Neural crest cell (in vitro differentiated cells): ENCODE measurements at regions not wholly inside any gene's neighbourhood (a gene's known extent, or its start where the extent isn't known, plus 50 kb on each side); places are given as distances from the start of the nearest gene placed in this dataset.

Source experiments
- DNase-seq: peaks from one replicate; pipeline ENCODE4 v3.0.0; 2021; ENCODE audit warnings: low read depth, mixed read lengths, low spot score
- H3K27ac Mint-ChIP-seq: one replicate; pipeline ENCODE4 v1.8.0; 2021; ENCODE audit warnings: mild to moderate bottlenecking, mixed read lengths; ENCODE audit not compliant: unreplicated experiment
- H3K27me3 Mint-ChIP-seq: 2 replicates; pipeline ENCODE4 v1.8.0; 2021; ENCODE audit warnings: low read depth, mild to moderate bottlenecking, mixed read lengths
- H3K36me3 Mint-ChIP-seq: 2 replicates; pipeline ENCODE4 v1.8.0; 2021; ENCODE audit warnings: low read depth, mild to moderate bottlenecking, mixed read lengths
- H3K4me1 Mint-ChIP-seq: 2 replicates; pipeline ENCODE4 v1.8.0; 2021; ENCODE audit warnings: mixed read lengths
- H3K4me3 Mint-ChIP-seq: one replicate; pipeline ENCODE4 v1.8.0; 2021; ENCODE audit warnings: mild to moderate bottlenecking, mixed read lengths
- H3K9me3 Mint-ChIP-seq: 2 replicates; pipeline ENCODE4 v1.8.0; 2021; ENCODE audit warnings: mixed read lengths
- TF ChIP-seq, protein P1 (sequence below): fragments of 200-600 bp; sonication (generic); conservative IDR thresholded peaks from 2 replicates; pipeline ENCODE4 v1.5.0; 2021; ENCODE audit warnings: antibody characterized with exemption, mild to moderate bottlenecking

DNA sequence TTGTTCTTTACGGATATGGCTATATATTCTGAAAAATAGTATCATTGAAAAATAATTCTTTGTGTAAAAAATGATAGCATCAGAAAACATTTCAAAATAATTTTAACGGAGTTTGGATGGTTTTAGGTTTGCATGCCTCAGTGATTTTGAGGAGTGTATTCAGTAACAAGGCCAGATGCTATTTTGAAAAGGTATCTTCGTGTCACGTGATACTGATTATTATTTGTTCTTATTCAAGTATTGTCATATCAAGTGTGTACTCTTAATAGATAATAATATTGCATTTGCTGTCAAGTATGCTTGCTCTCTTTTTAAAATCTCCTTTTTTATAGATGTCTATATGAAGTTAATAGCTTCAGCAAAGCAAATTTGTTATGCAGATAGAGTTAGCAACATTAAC lies 313.1 kb upstream of the PTPRD start:
- no peaks in the 10 kb centered on the region for H3K36me3 Mint-ChIP-seq
- TF ChIP-seq, protein P1, sequence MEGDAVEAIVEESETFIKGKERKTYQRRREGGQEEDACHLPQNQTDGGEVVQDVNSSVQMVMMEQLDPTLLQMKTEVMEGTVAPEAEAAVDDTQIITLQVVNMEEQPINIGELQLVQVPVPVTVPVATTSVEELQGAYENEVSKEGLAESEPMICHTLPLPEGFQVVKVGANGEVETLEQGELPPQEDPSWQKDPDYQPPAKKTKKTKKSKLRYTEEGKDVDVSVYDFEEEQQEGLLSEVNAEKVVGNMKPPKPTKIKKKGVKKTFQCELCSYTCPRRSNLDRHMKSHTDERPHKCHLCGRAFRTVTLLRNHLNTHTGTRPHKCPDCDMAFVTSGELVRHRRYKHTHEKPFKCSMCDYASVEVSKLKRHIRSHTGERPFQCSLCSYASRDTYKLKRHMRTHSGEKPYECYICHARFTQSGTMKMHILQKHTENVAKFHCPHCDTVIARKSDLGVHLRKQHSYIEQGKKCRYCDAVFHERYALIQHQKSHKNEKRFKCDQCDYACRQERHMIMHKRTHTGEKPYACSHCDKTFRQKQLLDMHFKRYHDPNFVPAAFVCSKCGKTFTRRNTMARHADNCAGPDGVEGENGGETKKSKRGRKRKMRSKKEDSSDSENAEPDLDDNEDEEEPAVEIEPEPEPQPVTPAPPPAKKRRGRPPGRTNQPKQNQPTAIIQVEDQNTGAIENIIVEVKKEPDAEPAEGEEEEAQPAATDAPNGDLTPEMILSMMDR = no peak
- no peak for DNase-seq
- H3K9me3 Mint-ChIP-seq = no peaks in the 10 kb centered on the region
- H3K27ac Mint-ChIP-seq = no peak overlapping the region
- H3K4me1 Mint-ChIP-seq = peaks cover 19% of the 10 kb centered on the region
- H3K4me3 Mint-ChIP-seq = no peak overlapping the region
- peaks cover 2% of the 10 kb centered on the region for H3K27me3 Mint-ChIP-seq

DNA sequence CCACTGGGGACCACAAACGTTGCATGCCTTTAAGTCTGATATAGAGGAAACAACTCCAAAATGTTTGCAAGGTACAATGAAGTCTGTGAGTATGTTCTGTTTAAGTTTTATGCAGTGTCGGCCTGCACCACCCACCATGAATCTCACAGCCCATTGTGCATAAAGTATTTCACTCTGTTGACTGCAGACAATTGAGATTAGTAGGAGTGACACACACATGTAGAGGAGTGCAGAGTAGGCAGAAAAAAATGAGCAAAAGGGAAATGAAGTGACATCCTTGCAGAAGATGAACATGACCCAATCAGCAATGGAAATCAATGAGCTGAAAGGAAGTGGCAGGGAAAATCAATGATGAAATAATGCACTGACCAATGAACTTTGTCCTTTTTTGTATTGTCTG lies 315.6 kb upstream of the PTPRD start:
- TF ChIP-seq, protein P1 = no peak
- Mint-ChIP-seq H3K27me3 (no peaks in the 10 kb centered on the region), H3K27ac (no peak overlapping the region), H3K4me1 (peaks cover 9% of the 10 kb centered on the region), H3K36me3 (no peaks in the 10 kb centered on the region), H3K4me3 (no peak overlapping the region), H3K9me3 (no peaks in the 10 kb centered on the region)
- no peak for DNase-seq

DNA sequence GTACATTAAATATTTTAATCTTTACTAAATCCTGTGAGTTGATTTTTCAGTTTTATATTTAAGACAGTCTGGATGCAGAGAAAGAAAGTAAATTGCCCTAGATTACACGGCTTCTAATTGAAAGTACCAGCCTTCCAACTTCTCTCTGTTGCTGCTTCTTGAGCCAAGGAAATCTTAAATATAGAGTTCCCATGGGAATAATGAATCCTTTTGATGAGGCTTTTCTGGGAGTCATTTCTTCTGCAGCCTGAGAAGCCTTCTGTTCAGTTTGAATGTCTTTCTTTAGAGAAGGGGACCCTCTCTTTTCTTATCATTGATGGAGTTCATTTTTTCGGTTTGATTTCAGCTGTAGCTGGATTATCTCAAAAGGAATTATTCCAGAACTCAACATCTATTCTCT lies 317.3 kb upstream of the PTPRD start:
- DNase-seq = no peak
- Mint-ChIP-seq H3K4me1 (peaks cover 9% of the 10 kb centered on the region), H3K4me3 (no peak overlapping the region), H3K27me3 (no peaks in the 10 kb centered on the region), H3K9me3 (no peaks in the 10 kb centered on the region), H3K27ac (no peak overlapping the region), H3K36me3 (no peaks in the 10 kb centered on the region)
- TF ChIP-seq, protein P1 = no peak

DNA sequence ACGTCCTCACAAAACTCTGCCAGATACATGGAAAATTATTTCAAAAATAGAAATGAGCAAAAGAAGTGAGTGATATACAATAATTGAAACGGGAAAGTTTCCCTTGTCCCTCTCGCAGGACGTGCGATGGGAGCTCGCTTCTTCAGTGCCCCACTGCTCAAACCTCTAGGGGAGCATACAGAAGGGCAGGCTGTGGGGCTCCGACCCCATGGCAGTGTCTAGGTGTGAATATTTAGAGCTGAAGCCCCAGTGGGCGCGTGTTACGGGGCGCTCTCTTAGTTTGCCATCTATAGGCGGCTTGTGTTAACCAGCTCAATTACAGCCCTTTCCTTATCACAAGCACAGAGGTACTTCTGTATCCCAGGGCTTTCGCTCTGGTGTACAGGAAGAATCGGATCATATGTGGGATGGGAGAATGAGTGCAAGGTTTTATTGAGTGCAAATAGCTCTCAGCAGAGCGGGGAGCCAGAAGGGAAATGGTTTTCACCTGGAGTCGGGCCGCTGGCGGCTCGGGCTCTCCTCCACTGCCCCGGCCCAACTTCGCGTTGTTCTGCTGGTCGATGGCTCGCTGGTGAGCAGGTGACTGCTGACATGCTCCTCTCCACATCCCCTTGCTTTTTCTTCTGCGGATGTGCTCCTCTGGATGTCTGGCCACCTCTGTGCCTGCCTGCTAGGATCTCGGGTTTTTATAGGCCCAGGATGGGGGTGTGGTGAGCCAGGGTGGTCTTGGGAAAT lies 334.0 kb upstream of the PTPRD start:
- no peaks in the 10 kb centered on the region for H3K4me1 Mint-ChIP-seq
- no peak for DNase-seq
- no peaks in the 10 kb centered on the region for H3K27me3 Mint-ChIP-seq
- no peak overlapping the region for H3K27ac Mint-ChIP-seq
- no peaks in the 10 kb centered on the region for H3K9me3 Mint-ChIP-seq
- TF ChIP-seq, protein P1 = no peak
- H3K36me3 Mint-ChIP-seq = no peaks in the 10 kb centered on the region
- no peak overlapping the region for H3K4me3 Mint-ChIP-seq

DNA sequence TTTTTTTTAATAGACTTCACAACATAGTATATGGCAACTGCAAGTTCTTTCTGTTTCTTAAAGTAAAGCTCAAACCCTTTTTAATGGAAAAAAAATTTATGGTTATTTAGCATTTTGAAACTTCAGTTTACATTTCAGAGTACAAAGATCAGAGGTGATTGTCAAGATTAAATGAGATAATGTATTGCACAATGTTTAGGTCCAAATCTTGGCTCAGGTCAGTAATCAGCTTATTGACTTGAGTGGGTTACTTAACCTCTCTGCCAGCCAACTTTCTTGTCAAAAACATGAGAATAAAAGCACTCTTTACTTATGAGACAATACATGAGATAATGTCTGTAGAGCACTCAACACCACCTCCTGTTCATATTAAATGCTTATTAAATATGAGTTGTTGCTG lies 345.1 kb upstream of the PTPRD start:
- Mint-ChIP-seq H3K27me3 (no peaks in the 10 kb centered on the region), H3K4me3 (no peak overlapping the region), H3K27ac (no peak overlapping the region), H3K9me3 (peaks cover 3% of the 10 kb centered on the region), H3K4me1 (no peaks in the 10 kb centered on the region), H3K36me3 (no peaks in the 10 kb centered on the region)
- TF ChIP-seq, protein P1 = no peak
- no peak for DNase-seq
